PC-9 (cell line): ENCODE measurements at regions not wholly inside any gene's neighbourhood (a gene's known extent, or its start where the extent isn't known, plus 50 kb on each side); places are given as distances from the start of the nearest gene placed in this dataset.
"Not testable (repeated sequence)": the region's sequence is repeated elsewhere in the genome, so short reads cannot be mapped to it uniquely, and the experiment has no call there.

Source experiments
- BruUV-seq: library from RNA; stranded (reverse); fragments of 400-500 nt; replicated peaks from 2 replicates; lab custom pipeline; 2021; lab: Mats Ljungman, UMichigan
- CTCF ChIA-PET: fragments of 300-600 bp; sonication (Branson Sonifier 250); formaldehyde crosslinking; loops from one replicate; lab custom pipeline; 2022; ENCODE audit warnings: antibody characterized with exemption; lab: Charles Lee
- POLR2A ChIA-PET: fragments of 300-600 bp; sonication (Branson Sonifier 250); formaldehyde crosslinking; loops from one replicate; lab custom pipeline; 2022; ENCODE audit warnings: antibody characterized with exemption; ENCODE audit not compliant: unreplicated experiment; lab: Charles Lee
- DNase-seq, 2 experiments: peaks; one replicate each; pipeline versions ENCODE4 v3.0.0 to v3.0.0-alpha.2; 2015 to 2022; ENCODE audit warnings: mixed read lengths in 1 of 2
- H2AFZ ChIP-seq: fragments of 200-600 bp; sonication (generic); 2 replicates; pipeline ENCODE4 v1.8.1; 2017; ENCODE audit warnings: antibody characterized with exemption
- H3F3A ChIP-seq: fragments of 200-600 bp; sonication (generic); 2 replicates; pipeline ENCODE4 v1.8.1; 2017; ENCODE audit warnings: antibody characterized with exemption, mild to moderate bottlenecking, low read depth; ENCODE audit not compliant: insufficient read depth
- H3K27ac ChIP-seq: fragments of 200-600 bp; sonication (generic); 2 replicates; pipeline ENCODE4 v1.6.1; 2016; ENCODE audit warnings: mixed run types
- H3K27me3 ChIP-seq: fragments of 200-600 bp; sonication (generic); 2 replicates; pipeline ENCODE4 v1.6.1; 2016; ENCODE audit warnings: low read depth, mixed run types; ENCODE audit not compliant: insufficient read depth
- H3K36me3 ChIP-seq: fragments of 200-600 bp; sonication (generic); 2 replicates; pipeline ENCODE4 v1.6.1; 2016; ENCODE audit warnings: low read depth, mixed run types
- H3K4me1 ChIP-seq: fragments of 200-600 bp; sonication (generic); replicated peaks from 2 replicates; pipeline ENCODE4 v1.6.1; 2016; ENCODE audit warnings: mixed run types; ENCODE audit not compliant: insufficient read depth
- H3K4me2 ChIP-seq: fragments of 200-600 bp; sonication (generic); 2 replicates; pipeline ENCODE4 v1.6.1; 2017; ENCODE audit warnings: mixed run types
- H3K4me3 ChIP-seq: fragments of 200-600 bp; sonication (generic); 2 replicates; pipeline ENCODE4 v1.6.1; 2016; ENCODE audit warnings: mixed run types
- H3K79me2 ChIP-seq: fragments of 200-600 bp; sonication (generic); 2 replicates; pipeline ENCODE4 v1.6.1; 2017; ENCODE audit warnings: low read depth, mixed run types
- H3K9me2 ChIP-seq: fragments of 200-600 bp; sonication (generic); 2 replicates; pipeline ENCODE4 v1.8.1; 2017; ENCODE audit warnings: mild to moderate bottlenecking; ENCODE audit not compliant: insufficient read depth
- H3K9me3 ChIP-seq: fragments of 200-600 bp; sonication (generic); 2 replicates; pipeline ENCODE4 v1.8.1; 2016; ENCODE audit warnings: low read depth; ENCODE audit not compliant: insufficient read depth
- H4K20me1 ChIP-seq: fragments of 200-600 bp; sonication (generic); 2 replicates; pipeline ENCODE4 v1.8.1; 2017; ENCODE audit not compliant: insufficient read depth
- intact Hi-C: fragments of 100-400 bp; cut with micrococcal nuclease; formaldehyde crosslinking; loops from one replicate; pipeline ENCODE4 v1.10.0; 2022; ENCODE audit not compliant: unreplicated experiment

DNA sequence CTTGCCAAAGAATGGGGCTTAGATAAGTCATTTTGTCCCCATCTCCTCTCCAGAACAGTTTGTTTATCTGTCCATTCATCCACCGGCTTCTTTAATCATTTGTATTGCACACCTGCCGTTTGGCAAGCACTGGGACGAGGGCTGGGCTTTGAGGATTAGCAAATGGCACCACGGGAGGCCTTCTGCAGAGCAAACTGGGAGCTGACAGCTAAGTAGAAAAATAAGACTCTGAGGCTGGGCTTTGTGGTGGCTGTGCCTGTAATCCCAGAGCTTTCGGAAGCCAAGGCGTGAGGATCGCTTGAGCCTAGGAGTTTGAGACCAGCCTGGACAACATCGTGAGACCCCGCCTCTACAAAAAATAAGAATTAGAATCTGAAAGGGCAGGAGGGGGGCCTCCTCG lies 203.9 kb downstream of the NPIPB11 start:
- DNase-seq, BruUV-seq, H3F3A ChIP-seq, H4K20me1 ChIP-seq, H3K4me2 ChIP-seq, H3K4me3 ChIP-seq, H3K36me3 ChIP-seq, H3K27me3 ChIP-seq, intact Hi-C loops, H2AFZ ChIP-seq, H3K9me3 ChIP-seq, H3K79me2 ChIP-seq, CTCF ChIA-PET, H3K9me2 ChIP-seq, POLR2A ChIA-PET, H3K4me1 ChIP-seq, H3K27ac ChIP-seq: not testable (repeated sequence)

DNA sequence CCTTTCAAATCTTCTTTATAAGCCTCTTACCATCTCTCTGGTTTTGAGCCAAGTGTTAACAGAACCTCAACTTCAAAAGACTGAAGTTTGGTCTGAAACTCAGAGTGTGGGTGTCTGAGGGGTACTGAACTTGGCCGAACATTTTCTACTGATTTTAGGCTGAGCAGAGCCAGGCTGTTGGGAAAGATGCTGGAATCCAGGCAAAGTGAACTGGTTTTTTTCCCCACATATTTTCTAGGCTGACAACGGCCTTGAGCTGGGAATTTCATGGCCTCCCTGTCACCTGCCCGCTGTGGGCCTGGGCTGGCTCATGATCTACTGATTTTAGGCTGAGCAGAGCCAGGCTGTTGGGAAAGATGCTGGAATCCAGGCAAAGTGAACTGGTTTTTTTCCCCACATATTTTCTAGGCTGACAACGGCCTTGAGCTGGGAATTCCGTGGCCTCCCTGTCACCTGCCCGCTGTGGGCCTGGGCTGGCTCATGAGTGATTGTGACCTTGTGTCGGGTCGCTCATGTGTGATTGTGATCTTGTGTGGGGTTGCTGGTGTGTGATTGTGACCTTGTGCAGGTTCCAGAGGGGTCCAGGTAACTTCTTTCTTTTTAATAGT lies 204.4 kb downstream of the NPIPB11 start:
- H3K4me1 ChIP-seq, H4K20me1 ChIP-seq, H3K9me3 ChIP-seq, H3K4me2 ChIP-seq, H3K27ac ChIP-seq, H3F3A ChIP-seq, H3K9me2 ChIP-seq, intact Hi-C loops, H2AFZ ChIP-seq, CTCF ChIA-PET, H3K27me3 ChIP-seq, BruUV-seq, H3K4me3 ChIP-seq, DNase-seq, POLR2A ChIA-PET, H3K79me2 ChIP-seq, H3K36me3 ChIP-seq: not testable (repeated sequence)

DNA sequence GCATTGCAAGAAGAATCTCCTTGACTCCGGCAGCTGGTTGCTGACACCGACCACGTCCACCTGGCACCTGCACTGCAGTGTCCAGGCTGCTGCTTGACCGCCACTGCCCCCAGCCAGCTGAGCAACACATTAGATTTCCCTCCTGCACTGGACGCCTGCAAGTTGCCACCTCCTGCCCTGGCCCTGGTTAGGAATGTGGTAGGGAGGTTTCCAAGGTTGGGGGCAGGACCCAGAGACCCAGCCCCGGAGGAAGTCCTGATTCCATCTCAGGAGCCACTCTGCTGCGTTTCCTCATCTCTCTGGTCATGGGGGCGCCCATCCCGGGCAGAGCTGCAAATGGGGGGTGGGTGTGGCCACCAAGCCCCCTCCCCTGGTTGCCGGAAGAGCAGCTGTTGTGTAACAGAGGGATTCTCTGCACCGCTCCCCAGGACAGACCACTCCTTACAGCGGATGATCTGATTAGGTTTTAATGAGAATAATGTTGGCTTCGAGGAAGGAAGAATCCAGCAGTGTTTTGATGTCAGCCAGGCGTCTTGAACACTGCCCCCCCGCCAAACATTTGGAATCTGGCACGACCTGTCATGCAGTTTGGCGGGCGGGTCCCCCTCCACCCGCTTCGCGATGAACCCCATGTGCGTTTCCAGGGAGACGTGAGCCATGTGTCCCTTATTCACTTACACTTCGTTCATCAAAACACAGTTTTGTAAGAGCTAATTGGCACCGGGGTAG lies 205.1 kb downstream of the NPIPB11 start:
- H3F3A ChIP-seq, H3K27ac ChIP-seq, H2AFZ ChIP-seq, H3K9me3 ChIP-seq, DNase-seq, H3K27me3 ChIP-seq, H3K4me3 ChIP-seq, H3K4me2 ChIP-seq, H3K9me2 ChIP-seq, H3K79me2 ChIP-seq, CTCF ChIA-PET, POLR2A ChIA-PET, H3K4me1 ChIP-seq, intact Hi-C loops, BruUV-seq, H4K20me1 ChIP-seq, H3K36me3 ChIP-seq: not testable (repeated sequence)

DNA sequence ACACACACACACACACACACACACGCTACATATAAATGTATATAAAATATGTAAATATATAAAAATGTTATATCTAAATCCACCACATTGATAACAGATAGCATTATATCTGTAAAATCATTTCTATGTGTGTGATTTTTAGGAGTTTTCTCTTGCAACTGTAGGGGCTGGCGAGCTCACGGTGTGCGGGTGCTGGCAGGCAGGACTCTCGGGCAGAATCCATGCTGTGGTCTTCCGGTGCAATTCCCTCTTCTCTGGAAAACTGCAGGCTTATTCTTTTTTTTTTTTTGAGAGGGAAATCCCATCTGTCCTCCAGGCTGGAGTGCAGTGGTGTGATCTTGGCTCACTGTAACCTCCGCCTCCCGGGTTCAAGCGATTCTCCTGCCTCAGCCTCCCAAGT lies 205.8 kb downstream of the NPIPB11 start:
- H2AFZ ChIP-seq, H4K20me1 ChIP-seq, intact Hi-C loops, BruUV-seq, H3K9me2 ChIP-seq, H3K4me1 ChIP-seq, H3K79me2 ChIP-seq, H3K27ac ChIP-seq, H3K4me2 ChIP-seq, H3K36me3 ChIP-seq, CTCF ChIA-PET, H3K9me3 ChIP-seq, POLR2A ChIA-PET, H3K4me3 ChIP-seq, H3K27me3 ChIP-seq, DNase-seq, H3F3A ChIP-seq: not testable (repeated sequence)

DNA sequence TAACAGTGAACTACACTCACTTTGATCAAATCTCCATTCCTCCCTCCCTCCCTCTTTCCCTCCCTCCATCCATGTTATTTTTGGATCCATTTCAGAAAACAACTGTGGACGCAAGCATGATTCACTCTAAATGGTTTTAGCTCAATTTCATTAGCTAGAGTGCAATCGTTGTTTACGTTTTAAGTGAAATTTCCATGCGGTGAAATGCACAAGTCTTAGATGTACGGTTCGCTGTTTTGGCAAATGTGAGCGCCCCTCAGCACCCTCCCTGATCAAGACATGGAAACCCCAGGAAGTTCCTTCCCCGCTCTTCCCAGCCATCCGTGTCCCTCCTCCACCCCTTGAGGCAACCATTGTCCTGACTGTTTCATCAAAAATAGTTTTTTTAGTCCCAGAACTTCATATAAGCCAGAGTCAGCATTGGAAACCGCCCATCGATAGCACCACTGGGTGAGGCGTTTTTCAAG lies 206.3 kb downstream of the NPIPB11 start:
- H3K4me1 ChIP-seq, POLR2A ChIA-PET, intact Hi-C loops, BruUV-seq, H3F3A ChIP-seq, H3K27me3 ChIP-seq, H3K27ac ChIP-seq, H3K79me2 ChIP-seq, H4K20me1 ChIP-seq, H2AFZ ChIP-seq, H3K9me3 ChIP-seq, H3K4me2 ChIP-seq, H3K36me3 ChIP-seq, H3K9me2 ChIP-seq, DNase-seq, CTCF ChIA-PET, H3K4me3 ChIP-seq: not testable (repeated sequence)

DNA sequence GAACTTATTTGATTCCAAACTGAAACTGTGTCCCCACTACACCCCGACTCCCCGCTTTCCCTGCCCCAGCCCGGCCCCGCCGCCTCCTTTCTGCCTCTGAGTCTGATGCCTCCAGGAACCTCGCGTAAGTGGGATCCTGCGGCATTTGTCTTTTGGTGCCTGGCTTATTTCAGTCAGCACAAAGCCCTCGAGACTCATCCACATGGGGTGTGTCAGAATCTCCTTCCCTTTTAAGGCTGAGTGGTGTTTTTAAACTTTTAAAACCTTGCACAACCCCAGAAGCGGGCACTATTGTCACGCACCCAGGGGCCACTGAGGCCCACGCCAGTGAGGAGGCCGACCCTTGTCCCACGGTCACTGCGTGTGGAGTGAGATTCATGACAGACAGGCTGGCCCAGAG lies 206.9 kb downstream of the NPIPB11 start:
- H3K4me2 ChIP-seq, H4K20me1 ChIP-seq, CTCF ChIA-PET, H3K9me2 ChIP-seq, H3K9me3 ChIP-seq, H3K36me3 ChIP-seq, H2AFZ ChIP-seq, H3K79me2 ChIP-seq, H3K27ac ChIP-seq, H3F3A ChIP-seq, H3K27me3 ChIP-seq, BruUV-seq, H3K4me1 ChIP-seq, intact Hi-C loops, POLR2A ChIA-PET, DNase-seq, H3K4me3 ChIP-seq: not testable (repeated sequence)
